Epithelial cell of proximal tubule (primary cell): ENCODE measurements at regions not wholly inside any gene's neighbourhood (a gene's known extent, or its start where the extent isn't known, plus 50 kb on each side); places are given as distances from the start of the nearest gene placed in this dataset.

Experiments used
- DNase-seq: peaks from one replicate; pipeline ENCODE4 v3.0.0-alpha.2; 2011; ENCODE audit warnings: low read depth
- H3K4me3 ChIP-seq: 2 replicates; pipeline ENCODE4 v1.5.1; 2011; ENCODE audit warnings: low read depth, mild to moderate bottlenecking, low read length
- TF ChIP-seq, protein P1 (sequence below): conservative IDR thresholded peaks from 2 replicates; pipeline ENCODE4 v1.5.1; 2012; ENCODE audit warnings: low read depth, mild to moderate bottlenecking, low read length

DNA sequence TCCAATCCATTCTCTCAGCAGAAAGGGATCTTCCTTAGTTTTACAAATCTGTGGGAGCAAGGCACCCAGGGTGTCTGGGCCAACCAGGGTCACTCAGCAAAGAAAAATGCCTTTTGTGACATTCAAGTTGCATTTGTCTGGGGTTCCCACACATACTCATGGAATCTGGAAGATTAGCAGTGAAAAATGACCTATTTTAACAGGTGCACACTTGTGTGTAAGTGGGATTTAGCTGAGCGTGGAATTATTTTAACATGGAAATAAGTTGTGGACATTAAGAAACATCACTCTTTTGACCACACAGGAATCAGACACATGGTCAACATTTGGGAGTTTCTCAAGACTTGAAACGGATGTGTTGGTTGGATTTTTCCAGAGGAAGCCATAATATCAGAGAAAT is 234.9 kb downstream of the OPA1 start:
- TF ChIP-seq, protein P1, sequence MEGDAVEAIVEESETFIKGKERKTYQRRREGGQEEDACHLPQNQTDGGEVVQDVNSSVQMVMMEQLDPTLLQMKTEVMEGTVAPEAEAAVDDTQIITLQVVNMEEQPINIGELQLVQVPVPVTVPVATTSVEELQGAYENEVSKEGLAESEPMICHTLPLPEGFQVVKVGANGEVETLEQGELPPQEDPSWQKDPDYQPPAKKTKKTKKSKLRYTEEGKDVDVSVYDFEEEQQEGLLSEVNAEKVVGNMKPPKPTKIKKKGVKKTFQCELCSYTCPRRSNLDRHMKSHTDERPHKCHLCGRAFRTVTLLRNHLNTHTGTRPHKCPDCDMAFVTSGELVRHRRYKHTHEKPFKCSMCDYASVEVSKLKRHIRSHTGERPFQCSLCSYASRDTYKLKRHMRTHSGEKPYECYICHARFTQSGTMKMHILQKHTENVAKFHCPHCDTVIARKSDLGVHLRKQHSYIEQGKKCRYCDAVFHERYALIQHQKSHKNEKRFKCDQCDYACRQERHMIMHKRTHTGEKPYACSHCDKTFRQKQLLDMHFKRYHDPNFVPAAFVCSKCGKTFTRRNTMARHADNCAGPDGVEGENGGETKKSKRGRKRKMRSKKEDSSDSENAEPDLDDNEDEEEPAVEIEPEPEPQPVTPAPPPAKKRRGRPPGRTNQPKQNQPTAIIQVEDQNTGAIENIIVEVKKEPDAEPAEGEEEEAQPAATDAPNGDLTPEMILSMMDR = no peak
- no peak for DNase-seq
- H3K4me3 ChIP-seq = no peak overlapping the region

DNA sequence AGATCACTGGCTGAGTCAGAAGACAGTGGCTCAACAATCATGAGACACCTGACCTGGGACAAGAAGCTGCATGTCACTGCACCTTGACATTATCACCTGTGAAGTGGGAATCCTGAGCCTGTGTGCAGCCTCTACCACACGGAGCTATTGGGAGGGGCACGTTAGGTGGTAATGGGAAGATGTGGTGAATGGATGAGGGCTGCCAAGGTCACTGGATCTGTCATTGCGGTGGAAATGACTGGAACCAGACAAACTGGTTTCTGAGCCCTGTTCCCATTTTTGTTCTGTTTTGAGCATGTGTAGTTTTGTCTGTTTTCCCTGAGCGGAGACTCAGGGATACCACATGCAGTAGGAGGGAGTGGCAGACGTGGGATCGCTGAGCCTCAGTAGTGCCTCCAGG is 235.5 kb downstream of the OPA1 start:
- H3K4me3 ChIP-seq = no peak overlapping the region
- TF ChIP-seq, protein P1 = no peak
- no peak for DNase-seq

DNA sequence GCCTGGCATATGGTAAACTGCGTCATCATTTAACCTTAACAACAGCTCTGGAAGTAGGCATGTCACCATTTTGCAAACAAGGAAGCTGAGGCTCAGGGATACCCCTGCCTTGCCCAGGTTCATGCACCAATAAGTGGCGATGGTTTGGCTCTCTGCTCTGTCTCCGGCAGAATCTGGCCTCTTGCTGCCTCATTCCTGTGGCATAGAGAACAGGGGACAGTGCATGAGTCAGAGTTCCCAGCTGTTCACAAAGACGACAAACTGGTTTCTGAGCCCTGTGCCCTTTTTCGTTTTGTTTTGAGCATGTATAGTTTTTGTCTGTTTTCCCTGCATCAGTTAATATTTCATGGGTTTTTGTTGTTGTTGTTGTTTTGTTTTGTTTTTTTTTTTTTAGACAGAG is 236.8 kb downstream of the OPA1 start:
- no peak for DNase-seq
- H3K4me3 ChIP-seq = no peak overlapping the region
- TF ChIP-seq, protein P1 = no peak

DNA sequence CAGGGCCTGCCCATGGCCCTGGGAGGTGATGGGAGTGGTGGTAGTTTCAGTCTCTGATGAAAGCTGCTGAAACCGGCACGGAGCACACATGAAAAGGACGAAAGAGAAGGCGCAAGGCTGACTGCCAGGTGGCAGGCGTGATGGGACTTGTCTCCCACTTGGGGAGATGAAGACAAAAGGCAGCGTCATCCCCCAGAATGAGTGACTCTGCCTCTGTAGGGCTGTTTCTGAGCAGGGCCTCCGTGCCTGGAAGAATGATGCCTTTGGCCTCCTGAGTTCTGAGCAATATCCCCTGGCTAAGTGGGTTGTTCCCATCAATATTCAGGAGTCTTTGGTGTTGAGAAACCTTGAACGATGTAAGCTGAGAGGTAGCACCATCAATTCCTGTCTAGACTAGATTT is 237.8 kb downstream of the OPA1 start:
- TF ChIP-seq, protein P1 = no peak
- no peak for DNase-seq
- no peak overlapping the region for H3K4me3 ChIP-seq

DNA sequence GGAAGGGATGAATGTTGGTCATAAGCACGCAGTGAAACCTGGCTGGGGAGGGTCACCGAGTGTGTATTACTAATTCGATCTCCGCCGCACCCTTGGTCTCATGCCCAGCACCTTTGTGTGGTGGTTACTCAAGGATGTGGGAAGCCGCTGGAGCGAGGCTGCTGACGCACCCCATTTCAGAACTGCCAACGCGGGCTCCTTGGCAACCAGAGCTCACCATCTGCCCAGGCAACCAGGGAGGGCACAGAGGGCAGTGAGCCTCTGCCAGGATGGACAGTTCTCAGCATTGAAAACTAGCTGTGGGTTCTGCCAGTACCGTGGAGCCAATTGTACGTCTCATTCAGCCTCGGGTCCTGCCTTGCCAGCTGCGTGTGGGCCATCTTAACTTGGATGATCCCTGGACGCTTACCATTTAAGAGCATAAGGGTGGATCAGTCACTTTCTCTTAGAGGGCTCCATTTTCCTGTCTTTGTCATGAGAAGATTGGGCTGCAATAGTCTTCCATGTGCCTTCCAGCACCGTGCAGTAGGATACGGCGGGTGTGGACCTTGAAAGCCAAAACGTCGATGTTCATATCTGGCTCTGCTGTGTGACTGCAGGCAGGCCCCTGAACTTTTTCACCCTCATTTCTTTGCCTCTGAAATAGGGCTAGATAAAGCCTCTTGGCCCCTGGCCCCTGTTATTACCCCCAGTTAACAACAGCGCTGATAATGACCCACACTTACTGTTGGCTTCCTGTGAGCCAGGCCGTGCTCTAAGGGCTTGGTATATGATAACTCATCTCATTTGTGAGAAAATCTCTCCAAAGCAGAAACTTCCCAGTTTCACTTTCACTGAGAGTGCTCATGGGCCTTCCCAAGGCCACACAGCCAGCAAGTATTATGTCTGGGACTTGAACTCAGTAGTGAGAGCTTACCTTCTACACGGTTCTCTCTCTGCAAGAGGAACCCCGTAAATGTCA is 238.8 kb downstream of the OPA1 start:
- no peak overlapping the region for H3K4me3 ChIP-seq
- TF ChIP-seq, protein P1 = no peak
- DNase-seq = no peak

DNA sequence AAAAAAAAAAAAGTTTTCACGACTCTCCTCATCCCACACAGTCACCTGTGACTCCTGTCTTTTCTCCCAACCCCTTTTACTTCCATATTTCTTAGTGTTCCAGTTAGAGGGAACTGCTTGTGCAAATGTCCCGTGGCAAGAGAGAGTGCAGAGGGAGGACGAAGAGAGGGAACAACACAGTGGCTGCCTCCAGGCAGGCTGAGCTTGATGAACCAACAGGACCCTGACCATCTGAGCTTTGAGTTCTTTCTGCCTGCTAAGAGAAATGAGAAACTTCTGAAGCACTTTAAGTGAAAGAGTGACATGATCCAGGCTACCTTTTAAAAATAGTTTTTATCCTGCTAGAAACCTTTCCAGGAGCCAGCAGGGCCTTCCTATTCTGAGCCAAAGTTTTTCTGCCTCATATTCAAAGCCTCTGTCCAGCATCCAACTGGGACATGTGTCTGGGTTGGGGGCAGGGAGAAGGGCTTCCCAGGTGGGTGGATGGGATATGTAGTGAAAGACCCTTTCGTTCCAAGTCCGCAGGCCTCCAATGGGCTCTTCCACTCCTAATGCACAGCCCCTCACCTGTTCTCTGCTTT is 239.9 kb downstream of the OPA1 start:
- H3K4me3 ChIP-seq = no peak overlapping the region
- DNase-seq = no peak
- TF ChIP-seq, protein P1 = no peak

DNA sequence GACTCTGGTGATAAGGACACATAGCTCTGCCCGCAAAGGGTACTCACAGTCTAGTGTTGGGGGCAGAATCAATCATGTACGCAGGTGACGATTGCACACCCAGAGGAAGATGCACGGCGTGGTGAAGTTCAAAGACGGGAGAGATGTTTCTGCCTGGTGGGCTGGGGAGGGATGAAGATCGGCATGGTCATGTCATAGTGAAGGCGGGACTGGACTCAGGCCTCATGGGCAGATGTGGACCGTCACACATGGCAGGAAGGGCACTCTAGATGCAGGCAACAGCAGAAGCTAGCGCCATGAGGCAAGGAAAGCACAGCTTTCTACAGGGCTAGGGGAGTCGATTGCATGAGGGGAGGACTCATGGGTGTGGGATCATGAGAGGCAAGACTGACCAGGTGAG is 240.6 kb downstream of the OPA1 start:
- no peak overlapping the region for H3K4me3 ChIP-seq
- DNase-seq = no peak
- TF ChIP-seq, protein P1 = no peak
